Neural progenitor cell (in vitro differentiated cells): ENCODE measurements at regions not wholly inside any gene's neighbourhood (a gene's known extent, or its start where the extent isn't known, plus 50 kb on each side); places are given as distances from the start of the nearest gene placed in this dataset.

Experiments used
- DNase-seq: peaks from one replicate; pipeline ENCODE4 v3.0.0-alpha.2; 2016; ENCODE audit warnings: low spot score
- H2AFZ ChIP-seq: fragments of 200-600 bp; sonication (generic); replicated peaks from 2 replicates; pipeline ENCODE4 v1.6.1; 2016; ENCODE audit warnings: antibody characterized with exemption
- H3F3A ChIP-seq: fragments of 200-600 bp; sonication (generic); 2 replicates; pipeline ENCODE4 v1.6.1; 2016; ENCODE audit warnings: antibody characterized with exemption, low read depth
- H3K27ac ChIP-seq: fragments of 200-600 bp; sonication (generic); 2 replicates; pipeline ENCODE4 v1.5.1; 2016; ENCODE audit warnings: mild to moderate bottlenecking
- H3K27me3 ChIP-seq: fragments of 200-600 bp; sonication (generic); 2 replicates; pipeline ENCODE4 v1.6.1; 2016; ENCODE audit warnings: mild to moderate bottlenecking, moderate library complexity
- H3K36me3 ChIP-seq: fragments of 200-600 bp; sonication (generic); 2 replicates; pipeline ENCODE4 v1.5.1; 2016
- H3K4me1 ChIP-seq: fragments of 200-600 bp; sonication (generic); 2 replicates; pipeline ENCODE4 v1.6.1; 2016; ENCODE audit warnings: mixed run types
- H3K4me2 ChIP-seq: fragments of 200-600 bp; sonication (generic); 2 replicates; pipeline ENCODE4 v1.6.1; 2016
- H3K4me3 ChIP-seq: fragments of 200-600 bp; sonication (generic); 2 replicates; pipeline ENCODE4 v1.5.1; 2016
- H3K79me2 ChIP-seq: fragments of 200-600 bp; sonication (generic); 2 replicates; pipeline ENCODE4 v1.6.1; 2016; ENCODE audit warnings: low read depth
- H3K9ac ChIP-seq: fragments of 200-600 bp; sonication (generic); 2 replicates; pipeline ENCODE4 v1.6.1; 2016
- H3K9me3 ChIP-seq: fragments of 200-600 bp; sonication (generic); 2 replicates; pipeline ENCODE4 v1.5.1; 2016; ENCODE audit warnings: low read depth
- H4K20me1 ChIP-seq: fragments of 200-600 bp; sonication (generic); 2 replicates; pipeline ENCODE4 v1.6.1; 2016; ENCODE audit warnings: low read depth
- H3K27ac Mint-ChIP-seq: 3 replicates; pipeline ENCODE4 v1.8.0; 2021; ENCODE audit warnings: mixed read lengths
- H3K27me3 Mint-ChIP-seq: 2 replicates; pipeline ENCODE4 v1.8.0; 2022; ENCODE audit warnings: low read depth, mild to moderate bottlenecking, inconsistent platforms, moderate library complexity, mixed read lengths; ENCODE audit not compliant: insufficient read depth
- H3K36me3 Mint-ChIP-seq: 3 replicates; pipeline ENCODE4 v1.8.0; 2021; ENCODE audit warnings: mixed read lengths
- H3K4me1 Mint-ChIP-seq: 3 replicates; pipeline ENCODE4 v1.8.0; 2021; ENCODE audit warnings: mixed read lengths
- H3K4me3 Mint-ChIP-seq: 3 replicates; pipeline ENCODE4 v1.8.0; 2021; ENCODE audit warnings: mild to moderate bottlenecking, moderate library complexity, mixed read lengths
- H3K9me3 Mint-ChIP-seq: 3 replicates; pipeline ENCODE4 v1.8.0; 2020; ENCODE audit warnings: mixed read lengths
- EZH2 ChIP-seq: fragments of 200-600 bp; sonication (generic); IDR thresholded peaks from 2 replicates; pipeline ENCODE4 v1.6.1; 2017; ENCODE audit warnings: antibody characterized with exemption, mild to moderate bottlenecking, moderate library complexity
- EZH2phosphoT487 ChIP-seq: fragments of 200-600 bp; sonication (generic); IDR thresholded peaks from 2 replicates; pipeline ENCODE4 v1.6.1; 2017; ENCODE audit warnings: antibody characterized with exemption
- TF ChIP-seq, protein P1 (sequence below): fragments of 200-600 bp; sonication (generic); IDR thresholded peaks from 2 replicates; pipeline ENCODE4 v1.5.1; 2017; ENCODE audit warnings: antibody characterized with exemption, mild to moderate bottlenecking

DNA sequence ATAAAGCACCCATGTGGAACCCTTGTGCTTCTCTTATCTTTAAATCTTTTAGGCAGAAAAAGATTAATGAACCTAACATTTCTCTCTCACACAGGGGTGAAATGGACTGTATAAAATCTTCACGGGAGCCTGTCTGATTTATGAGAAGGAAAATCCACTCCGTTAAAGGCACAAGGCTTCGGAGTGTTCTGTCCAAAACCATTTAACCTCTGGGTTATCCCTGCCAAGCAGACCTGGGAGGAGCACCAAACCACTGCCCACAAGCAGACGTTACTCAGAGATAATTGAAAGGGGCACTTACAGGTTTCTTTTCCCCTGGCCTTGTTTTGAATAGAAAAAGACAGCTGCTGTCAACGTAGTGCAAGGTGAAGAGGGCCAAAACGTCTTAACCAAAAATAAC, 184.4 kb upstream of the DOK6 start:
- DNase-seq = no peak
- no peak overlapping the region for H3K4me3 Mint-ChIP-seq
- Histone ChIP-seq H3K9me3 (no peaks in the 10 kb centered on the region), H3K4me3 (no peak overlapping the region), H3K9ac (no peak overlapping the region), H3K79me2 (no peaks in the 10 kb centered on the region), H3K27me3 (no peaks in the 10 kb centered on the region), H3F3A (no peaks in the 10 kb centered on the region), H4K20me1 (no peaks in the 10 kb centered on the region), H2AFZ (peak overlapping the region; percentile 44), H3K4me1 (no peaks in the 10 kb centered on the region), H3K36me3 (no peaks in the 10 kb centered on the region), H3K27ac (no peak overlapping the region), H3K4me2 (no peak overlapping the region)
- no peak overlapping the region for H3K27ac Mint-ChIP-seq
- H3K27me3 Mint-ChIP-seq = no peaks in the 10 kb centered on the region
- TF ChIP-seq EZH2 = no peak
- TF ChIP-seq, protein P1, sequence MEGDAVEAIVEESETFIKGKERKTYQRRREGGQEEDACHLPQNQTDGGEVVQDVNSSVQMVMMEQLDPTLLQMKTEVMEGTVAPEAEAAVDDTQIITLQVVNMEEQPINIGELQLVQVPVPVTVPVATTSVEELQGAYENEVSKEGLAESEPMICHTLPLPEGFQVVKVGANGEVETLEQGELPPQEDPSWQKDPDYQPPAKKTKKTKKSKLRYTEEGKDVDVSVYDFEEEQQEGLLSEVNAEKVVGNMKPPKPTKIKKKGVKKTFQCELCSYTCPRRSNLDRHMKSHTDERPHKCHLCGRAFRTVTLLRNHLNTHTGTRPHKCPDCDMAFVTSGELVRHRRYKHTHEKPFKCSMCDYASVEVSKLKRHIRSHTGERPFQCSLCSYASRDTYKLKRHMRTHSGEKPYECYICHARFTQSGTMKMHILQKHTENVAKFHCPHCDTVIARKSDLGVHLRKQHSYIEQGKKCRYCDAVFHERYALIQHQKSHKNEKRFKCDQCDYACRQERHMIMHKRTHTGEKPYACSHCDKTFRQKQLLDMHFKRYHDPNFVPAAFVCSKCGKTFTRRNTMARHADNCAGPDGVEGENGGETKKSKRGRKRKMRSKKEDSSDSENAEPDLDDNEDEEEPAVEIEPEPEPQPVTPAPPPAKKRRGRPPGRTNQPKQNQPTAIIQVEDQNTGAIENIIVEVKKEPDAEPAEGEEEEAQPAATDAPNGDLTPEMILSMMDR = no peak
- no peak for TF ChIP-seq EZH2phosphoT487
- H3K36me3 Mint-ChIP-seq = no peaks in the 10 kb centered on the region
- no peaks in the 10 kb centered on the region for H3K9me3 Mint-ChIP-seq
- no peaks in the 10 kb centered on the region for H3K4me1 Mint-ChIP-seq

DNA sequence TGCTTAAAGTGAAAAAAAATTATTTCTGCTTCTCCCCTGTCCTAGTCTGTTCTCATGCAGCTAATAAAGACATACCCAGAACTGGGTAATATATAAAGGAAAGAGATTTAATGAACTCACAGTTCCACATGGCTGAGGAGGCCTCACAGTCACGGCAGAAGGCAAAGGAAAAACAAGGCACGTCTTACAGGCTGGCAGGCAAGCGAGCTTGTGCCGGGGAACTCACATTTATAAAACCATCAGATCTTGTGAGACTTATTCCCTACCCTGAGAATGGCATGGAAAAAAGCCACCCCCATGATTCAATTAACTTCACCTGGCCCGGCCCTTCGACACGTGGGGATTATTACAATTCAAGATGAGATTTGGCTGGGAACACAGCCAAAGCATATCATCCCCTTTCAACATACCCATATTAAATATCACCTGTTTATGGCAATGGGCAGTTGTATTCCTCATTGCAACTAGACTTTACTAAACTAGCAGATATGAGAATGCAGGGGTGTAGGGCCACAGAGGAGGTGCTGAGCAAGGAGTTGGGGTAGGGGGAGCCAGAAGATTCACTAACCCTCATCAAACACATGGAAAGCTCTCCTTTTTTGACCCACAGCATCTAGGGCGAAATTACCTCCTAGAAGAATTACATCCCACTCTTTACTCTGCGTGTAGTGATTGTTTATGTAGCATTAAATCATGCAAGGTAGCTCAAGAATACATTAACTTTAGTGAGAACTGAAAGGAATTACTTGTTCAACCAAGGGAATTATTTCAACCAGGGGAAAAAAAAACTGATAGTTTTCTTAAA, 183.3 kb upstream of the DOK6 start:
- H4K20me1 ChIP-seq = no peaks in the 10 kb centered on the region

DNA sequence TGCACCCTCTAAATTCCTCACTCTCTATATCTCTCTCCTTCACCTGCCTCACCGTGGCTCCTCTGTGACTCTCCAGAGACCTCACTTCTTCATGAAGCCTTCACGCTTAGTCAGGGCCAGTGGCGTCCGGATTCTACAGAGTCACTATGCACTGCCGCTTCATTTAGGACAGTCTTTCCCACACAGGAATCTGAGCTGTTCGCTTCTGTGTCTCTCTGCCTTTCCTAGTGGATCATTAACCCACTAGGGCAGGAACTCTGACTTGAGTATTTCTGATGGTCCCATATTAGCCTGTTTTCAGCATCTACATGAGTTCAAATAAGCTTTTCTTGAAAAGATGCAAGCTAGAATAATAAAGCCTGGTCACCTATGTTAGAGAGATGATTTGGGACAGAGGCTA, 180.2 kb upstream of the DOK6 start:
- Histone ChIP-seq H3K4me2 (no peak overlapping the region), H3F3A (no peaks in the 10 kb centered on the region), H4K20me1 (no peaks in the 10 kb centered on the region), H3K9me3 (no peaks in the 10 kb centered on the region), H3K79me2 (no peaks in the 10 kb centered on the region), H3K9ac (no peak overlapping the region), H3K4me3 (no peak overlapping the region), H3K4me1 (no peaks in the 10 kb centered on the region), H3K36me3 (no peaks in the 10 kb centered on the region), H3K27ac (no peak overlapping the region), H2AFZ (no peak overlapping the region), H3K27me3 (no peaks in the 10 kb centered on the region)
- Mint-ChIP-seq H3K4me1 (no peaks in the 10 kb centered on the region), H3K27ac (no peak overlapping the region), H3K27me3 (peaks cover 3% of the 10 kb centered on the region), H3K9me3 (no peaks in the 10 kb centered on the region), H3K36me3 (no peaks in the 10 kb centered on the region), H3K4me3 (no peak overlapping the region)
- no peak for DNase-seq
- TF ChIP-seq EZH2 (no peak), EZH2phosphoT487 (no peak)
- TF ChIP-seq, protein P1 = no peak

More for the DNA sequence above, 183.3 kb upstream of the DOK6 start:
- no peaks in the 10 kb centered on the region for H3K9me3 Mint-ChIP-seq
- H3K36me3 Mint-ChIP-seq = no peaks in the 10 kb centered on the region
- H3K27me3 ChIP-seq = no peaks in the 10 kb centered on the region
- H3K4me3 Mint-ChIP-seq = no peak overlapping the region
- no peak for TF ChIP-seq EZH2phosphoT487
- TF ChIP-seq, protein P1 = no peak
- no peak for TF ChIP-seq EZH2
- DNase-seq = no peak
- no peaks in the 10 kb centered on the region for H3F3A ChIP-seq
- H3K36me3 ChIP-seq = no peaks in the 10 kb centered on the region
- H2AFZ ChIP-seq = no peak overlapping the region
- no peaks in the 10 kb centered on the region for H3K79me2 ChIP-seq
- H3K9ac ChIP-seq = no peak overlapping the region
- no peaks in the 10 kb centered on the region for H3K4me1 ChIP-seq
- no peaks in the 10 kb centered on the region for H3K4me1 Mint-ChIP-seq
- H3K4me3 ChIP-seq = no peak overlapping the region
- H3K9me3 ChIP-seq = no peaks in the 10 kb centered on the region
- H3K4me2 ChIP-seq = no peak overlapping the region
- peaks cover 3% of the 10 kb centered on the region for H3K27me3 Mint-ChIP-seq
- H3K27ac ChIP-seq = no peak overlapping the region
- no peak overlapping the region for H3K27ac Mint-ChIP-seq
